HG03442 (cell line): ENCODE measurements at regions not wholly inside any gene's neighbourhood (a gene's known extent, or its start where the extent isn't known, plus 50 kb on each side); places are given as distances from the start of the nearest gene placed in this dataset.

Experiments
- ATAC-seq: cut with Tn5 transposase; IDR thresholded peaks from one replicate; pipeline ENCODE4 v1.9.1; 2021; ENCODE audit warnings: mild to moderate bottlenecking, moderate library complexity; ENCODE audit not compliant: unreplicated experiment

DNA sequence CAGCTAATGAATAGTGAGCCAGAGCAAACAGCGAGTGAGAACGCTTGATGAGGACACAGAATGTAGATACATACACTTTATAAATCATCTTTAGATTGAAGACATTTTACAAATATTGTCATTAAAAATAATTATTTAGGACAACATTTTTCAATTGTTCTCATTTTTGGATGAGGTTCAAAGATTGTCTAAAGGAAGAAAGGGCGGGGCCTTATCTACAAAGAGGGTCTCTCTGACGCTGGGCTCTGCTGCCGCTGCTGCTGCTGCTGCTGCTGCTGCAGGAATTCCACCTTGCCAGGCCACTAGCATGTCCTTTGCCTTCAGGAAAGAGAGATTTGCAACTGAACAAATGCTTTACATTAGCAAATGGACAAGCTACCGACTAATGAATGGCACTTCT is 220.7 kb upstream of the TMEM161B start:
- ATAC-seq: no peak

GRCh38 chr5:88488561-88488960 is 219.9 kb upstream of the TMEM161B start:
- no peak for ATAC-seq

GRCh38 chr5:88488130-88488529 is 219.5 kb upstream of the TMEM161B start:
- no peak for ATAC-seq

- ATAC-seq: no peak
Observed at GRCh38 chr5:88487066-88487465, 218.4 kb upstream of the TMEM161B start.

DNA sequence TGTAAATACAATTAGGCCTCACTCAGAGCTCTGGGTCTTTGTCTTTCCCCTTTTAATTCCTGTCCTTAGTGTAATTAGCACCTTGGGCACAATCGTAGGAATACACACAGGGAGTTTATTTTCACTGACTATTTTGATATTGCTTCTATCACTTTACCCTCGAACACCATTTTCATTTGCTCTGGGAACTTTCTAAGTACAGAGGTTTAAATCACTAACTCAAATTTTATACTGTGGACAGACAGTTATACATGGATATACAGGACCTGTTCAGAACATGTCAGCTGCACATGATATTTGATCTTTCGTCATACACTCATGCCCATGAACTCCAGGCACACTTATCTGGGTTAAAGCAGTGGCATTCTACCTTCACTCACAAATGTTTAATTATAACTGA is 217.8 kb upstream of the TMEM161B start:
- no peak for ATAC-seq

- ATAC-seq: no peak
Observed at GRCh38 chr5:88485531-88485930, 216.9 kb upstream of the TMEM161B start.

DNA sequence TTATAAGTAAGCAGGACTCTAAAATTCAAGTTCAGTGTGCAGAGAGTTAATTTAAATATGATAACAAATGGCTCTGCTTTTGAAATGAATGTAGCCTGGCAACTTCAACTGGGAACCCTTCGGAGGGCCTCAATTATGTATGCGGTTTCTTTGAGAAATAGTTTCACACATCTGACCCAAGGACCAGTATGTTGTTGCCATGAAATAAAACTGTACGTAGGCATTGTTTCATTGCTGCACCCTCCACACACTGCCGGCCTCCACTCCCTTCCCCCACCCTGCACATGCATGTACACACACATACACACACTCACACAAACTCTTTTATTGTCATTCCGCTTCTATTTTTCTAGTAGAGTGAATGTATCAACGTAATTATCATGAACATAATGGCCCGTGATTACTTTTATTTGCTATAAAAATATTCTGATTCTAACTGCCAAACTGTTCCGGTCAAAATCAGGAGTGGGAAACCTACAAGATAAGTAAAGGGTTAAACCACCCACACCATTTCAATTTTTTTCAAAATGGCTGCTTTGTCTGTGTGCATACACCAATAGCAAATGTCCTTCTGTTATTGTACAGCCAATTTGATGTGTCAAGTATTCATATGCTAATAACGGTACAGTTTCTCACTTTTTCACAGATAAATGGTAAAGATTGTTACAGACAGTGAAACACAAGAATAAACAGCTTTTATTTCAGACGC is 215.5 kb upstream of the TMEM161B start:
- ATAC-seq: no peak

- no peak for ATAC-seq
Observed at GRCh38 chr5:88480801-88481499, 212.3 kb upstream of the TMEM161B start.

DNA sequence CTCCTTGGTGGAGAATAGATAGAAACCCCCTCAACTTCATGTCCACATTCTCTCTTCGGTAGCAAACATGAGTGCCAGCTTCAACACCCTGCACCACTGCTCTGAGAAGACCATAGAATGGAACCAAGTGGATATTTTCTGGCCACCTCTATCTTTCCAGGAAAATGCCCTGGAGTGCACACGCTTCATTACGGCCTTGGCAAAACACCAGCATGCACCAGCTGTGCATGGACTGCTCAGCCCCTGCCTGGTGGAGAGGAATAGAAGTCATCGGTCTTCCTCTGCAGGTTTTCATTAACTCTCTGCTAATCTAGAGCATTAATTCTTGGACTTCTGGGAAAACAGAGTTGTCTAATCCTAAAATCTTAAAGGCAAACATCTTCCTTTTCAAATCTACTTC is 211.6 kb upstream of the TMEM161B start:
- ATAC-seq: no peak

DNA sequence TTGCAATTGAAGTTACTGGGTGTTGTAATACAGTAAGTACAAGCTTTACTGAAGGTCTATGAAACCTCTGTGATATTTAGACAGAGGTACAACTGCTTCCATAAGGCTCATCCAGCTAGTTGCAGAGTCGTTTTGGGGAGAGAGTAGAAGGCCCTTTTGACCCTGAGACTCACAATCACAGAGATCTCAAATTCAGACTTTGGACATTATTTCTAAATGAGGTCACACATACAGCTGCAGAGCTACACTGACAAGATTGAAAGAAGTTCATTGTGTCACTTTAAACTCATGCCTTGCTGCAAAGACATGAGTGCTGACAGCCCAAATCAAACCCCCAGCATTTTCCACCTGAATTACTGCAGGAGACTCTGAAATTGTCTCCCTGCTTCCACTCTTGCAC is 205.9 kb upstream of the TMEM161B start:
- ATAC-seq: no peak

GRCh38 chr5:88470745-88471144 is 202.1 kb upstream of the TMEM161B start:
- ATAC-seq: no peak

DNA sequence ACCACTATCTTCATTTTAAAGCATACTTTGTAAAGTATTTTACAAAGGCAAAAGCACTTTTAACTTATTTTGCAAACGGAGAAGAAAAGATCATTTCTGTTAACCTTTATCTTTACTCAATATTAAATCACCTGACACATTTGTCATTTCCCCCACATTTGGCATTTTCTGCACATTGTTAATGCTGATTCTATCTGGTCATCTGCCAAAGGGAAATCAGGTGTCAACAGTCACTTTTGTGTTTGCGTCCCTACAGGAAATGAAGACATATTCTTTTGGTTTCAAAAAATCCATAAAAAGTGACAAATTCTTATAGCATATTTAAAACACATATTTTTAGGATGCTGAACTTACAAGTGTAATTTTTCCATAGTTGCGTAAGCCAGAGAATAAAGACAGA is 191.3 kb upstream of the TMEM161B start:
- ATAC-seq: no peak

DNA sequence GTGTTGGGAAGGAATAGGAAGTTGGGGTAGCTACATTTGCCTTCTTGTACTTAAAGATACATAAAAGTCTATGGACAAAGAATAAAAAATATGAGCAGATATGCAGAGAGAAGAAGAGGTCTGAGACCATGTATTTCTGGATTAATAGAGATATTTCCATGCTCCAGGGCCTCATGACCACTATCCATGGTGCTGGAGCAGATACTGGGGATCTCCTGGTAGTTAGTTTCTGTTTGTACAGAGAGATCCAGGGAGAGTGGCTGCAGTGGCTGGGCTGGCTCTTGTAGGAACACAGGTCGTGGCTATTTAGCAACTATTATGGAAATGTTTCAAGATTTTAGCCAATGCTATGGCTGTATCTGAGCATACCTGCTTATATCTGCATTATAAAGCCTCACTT is 184.2 kb upstream of the TMEM161B start:
- ATAC-seq: no peak

DNA sequence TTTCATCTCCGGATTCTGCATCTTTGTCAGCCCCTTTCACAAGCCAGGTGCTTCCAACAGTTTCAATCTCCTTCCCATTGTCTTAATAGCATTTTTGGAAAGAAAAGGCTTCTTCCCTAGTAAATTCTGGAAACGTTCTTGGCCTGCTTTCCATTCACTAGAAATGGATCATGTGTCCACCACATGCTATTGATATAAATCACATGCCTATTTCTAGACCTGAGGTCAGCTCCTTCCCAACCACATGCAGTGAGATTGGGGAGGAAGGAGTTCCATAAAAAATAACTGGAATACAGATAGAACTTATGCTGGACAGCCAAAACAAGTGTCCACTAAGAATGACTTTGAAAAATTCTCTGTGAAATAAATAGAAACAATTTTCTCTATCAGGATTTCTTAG is 181.6 kb upstream of the TMEM161B start:
- no peak for ATAC-seq

- ATAC-seq: no peak
Observed at GRCh38 chr5:88438006-88438405, 169.4 kb upstream of the TMEM161B start.

DNA sequence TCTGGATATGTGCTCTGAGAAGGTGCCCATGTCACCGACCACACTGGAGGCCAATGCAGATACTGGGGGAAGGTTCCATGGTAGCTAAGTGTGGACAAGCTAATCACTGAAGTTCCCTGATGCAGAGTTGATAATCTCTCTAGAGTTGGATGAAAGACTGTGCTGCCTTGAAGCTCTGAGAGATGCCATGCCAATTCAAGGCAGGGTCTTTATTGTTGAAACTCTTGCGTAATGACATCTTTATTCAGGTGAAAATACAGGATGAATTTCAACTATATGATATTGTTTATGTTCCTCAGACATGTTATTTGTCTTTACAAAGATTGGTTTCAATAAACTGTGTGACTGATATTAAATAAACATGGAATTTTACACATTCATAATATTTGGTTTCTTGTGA is 167.6 kb upstream of the TMEM161B start:
- ATAC-seq: no peak

GRCh38 chr5:88428633-88429032 is 160.0 kb upstream of the TMEM161B start:
- no peak for ATAC-seq

- no peak for ATAC-seq
Observed at GRCh38 chr5:88426441-88426840, 157.8 kb upstream of the TMEM161B start.

GRCh38 chr5:88425124-88425523 is 156.5 kb upstream of the TMEM161B start:
- ATAC-seq: no peak

GRCh38 chr5:88419931-88420330 is 151.3 kb upstream of the TMEM161B start:
- ATAC-seq: no peak

GRCh38 chr5:88407341-88407740 is 138.7 kb upstream of the TMEM161B start:
- no peak for ATAC-seq

- no peak for ATAC-seq
Observed at GRCh38 chr5:88405783-88406182, 137.1 kb upstream of the TMEM161B start.

- no peak for ATAC-seq
Observed at GRCh38 chr5:88404405-88404804, 135.8 kb upstream of the TMEM161B start.
